ENCODE measurements at regions not wholly inside any gene's neighbourhood (a gene's known extent, or its start where the extent isn't known, plus 50 kb on each side); places are given as distances from the start of the nearest gene placed in this dataset.
"Not testable (repeated sequence)": the region's sequence is repeated elsewhere in the genome, so short reads cannot be mapped to it uniquely, and the experiment has no call there.

- Mint-ChIP-seq H3K27ac (no peak overlapping the region), H3K9me3 (no peaks in the 10 kb centered on the region), H3K4me3 (no peak overlapping the region), H3K27me3 (no peaks in the 10 kb centered on the region), H3K36me3 (ENCODE audit: low read depth) (no peaks in the 10 kb centered on the region), H3K4me1 (ENCODE audit: low read depth) (peaks cover 43% of the 10 kb centered on the region)
- DNase-seq, result no peak
These were observed 173.6 kb upstream of the MAP3K1 start for GRCh38 chr5:56641635-56642260.

- Mint-ChIP-seq H3K4me1 (ENCODE audit: low read depth) (peaks cover 44% of the 10 kb centered on the region), H3K4me3 (no peak overlapping the region), H3K27ac (no peak overlapping the region), H3K27me3 (no peaks in the 10 kb centered on the region), H3K36me3 (ENCODE audit: low read depth) (no peaks in the 10 kb centered on the region), H3K9me3 (no peaks in the 10 kb centered on the region)
- no peak for DNase-seq
These were observed 174.5 kb upstream of the MAP3K1 start for GRCh38 chr5:56640763-56641406.

- DNase-seq, result no peak
- no peak overlapping the region for H3K4me3 Mint-ChIP-seq
- H3K27ac Mint-ChIP-seq, result peak overlapping the region; percentile 63
- no peaks in the 10 kb centered on the region for H3K36me3 Mint-ChIP-seq (ENCODE audit: low read depth)
- H3K4me1 Mint-ChIP-seq (ENCODE audit: low read depth), result peaks cover 42% of the 10 kb centered on the region
- H3K27me3 Mint-ChIP-seq, result no peaks in the 10 kb centered on the region
- no peaks in the 10 kb centered on the region for H3K9me3 Mint-ChIP-seq
These were observed 175.9 kb upstream of the MAP3K1 start for GRCh38 chr5:56639476-56639875.

GRCh38 chr5:56638768-56639238 lies 176.5 kb upstream of the MAP3K1 start:
- no peak for DNase-seq
- Mint-ChIP-seq H3K4me3 (no peak overlapping the region), H3K9me3 (no peaks in the 10 kb centered on the region), H3K36me3 (ENCODE audit: low read depth) (no peaks in the 10 kb centered on the region), H3K4me1 (ENCODE audit: low read depth) (peaks cover 42% of the 10 kb centered on the region), H3K27ac (peak overlapping the region; percentile 63), H3K27me3 (no peaks in the 10 kb centered on the region)

GRCh38 chr5:56638061-56638621 lies 177.2 kb upstream of the MAP3K1 start:
- Mint-ChIP-seq H3K4me3 (no peak overlapping the region), H3K36me3 (ENCODE audit: low read depth) (no peaks in the 10 kb centered on the region), H3K9me3 (no peaks in the 10 kb centered on the region), H3K4me1 (ENCODE audit: low read depth) (peaks cover 42% of the 10 kb centered on the region), H3K27ac (peak overlapping the region; percentile 63), H3K27me3 (no peaks in the 10 kb centered on the region)
- DNase-seq, result no peak

- H3K36me3 Mint-ChIP-seq (ENCODE audit: low read depth), result no peaks in the 10 kb centered on the region
- peaks cover 42% of the 10 kb centered on the region for H3K4me1 Mint-ChIP-seq (ENCODE audit: low read depth)
- no peak overlapping the region for H3K27ac Mint-ChIP-seq
- H3K9me3 Mint-ChIP-seq, result no peaks in the 10 kb centered on the region
- H3K4me3 Mint-ChIP-seq, result no peak overlapping the region
- no peaks in the 10 kb centered on the region for H3K27me3 Mint-ChIP-seq
- DNase-seq, result no peak
These were observed 177.9 kb upstream of the MAP3K1 start for GRCh38 chr5:56637321-56637920.

- H3K9me3 Mint-ChIP-seq, result peaks cover 4% of the 10 kb centered on the region
- no peak overlapping the region for H3K27ac Mint-ChIP-seq
These were observed 181.4 kb upstream of the MAP3K1 start for GRCh38 chr5:56633950-56634349.

GRCh38 chr5:56632939-56633338 lies 182.4 kb upstream of the MAP3K1 start:
- peaks cover 14% of the 10 kb centered on the region for H3K4me1 Mint-ChIP-seq (ENCODE audit: low read depth)
- H3K4me3 Mint-ChIP-seq, result no peak overlapping the region
- H3K27ac Mint-ChIP-seq, result no peak overlapping the region
- no peaks in the 10 kb centered on the region for H3K36me3 Mint-ChIP-seq (ENCODE audit: low read depth)
- peaks cover 10% of the 10 kb centered on the region for H3K9me3 Mint-ChIP-seq
- no peaks in the 10 kb centered on the region for H3K27me3 Mint-ChIP-seq
- no peak for DNase-seq

More at GRCh38 chr5:56633950-56634349, 181.4 kb upstream of the MAP3K1 start:
- no peaks in the 10 kb centered on the region for H3K36me3 Mint-ChIP-seq (ENCODE audit: low read depth)
- no peaks in the 10 kb centered on the region for H3K27me3 Mint-ChIP-seq
- DNase-seq, result no peak
- peaks cover 24% of the 10 kb centered on the region for H3K4me1 Mint-ChIP-seq (ENCODE audit: low read depth)
- H3K4me3 Mint-ChIP-seq, result no peak overlapping the region

GRCh38 chr5:56632199-56632598 lies 183.2 kb upstream of the MAP3K1 start:
- Mint-ChIP-seq H3K4me1 (ENCODE audit: low read depth) (peaks cover 7% of the 10 kb centered on the region), H3K9me3 (peaks cover 12% of the 10 kb centered on the region), H3K4me3 (no peak overlapping the region), H3K36me3 (ENCODE audit: low read depth) (no peaks in the 10 kb centered on the region), H3K27me3 (no peaks in the 10 kb centered on the region), H3K27ac (no peak overlapping the region)
- no peak for DNase-seq

- Mint-ChIP-seq H3K36me3 (ENCODE audit: low read depth) (no peaks in the 10 kb centered on the region), H3K27ac (no peak overlapping the region)
These were observed 183.6 kb upstream of the MAP3K1 start for GRCh38 chr5:56631719-56632118.

GRCh38 chr5:56628616-56629015 lies 186.7 kb upstream of the MAP3K1 start:
- H3K27me3 Mint-ChIP-seq; H3K27ac Mint-ChIP-seq; H3K36me3 Mint-ChIP-seq (ENCODE audit: low read depth); DNase-seq; H3K4me1 Mint-ChIP-seq (ENCODE audit: low read depth); H3K4me3 Mint-ChIP-seq: not testable (repeated sequence)
- H3K9me3 Mint-ChIP-seq, result peaks cover 12% of the 10 kb centered on the region

More at GRCh38 chr5:56631719-56632118, 183.6 kb upstream of the MAP3K1 start:
- Mint-ChIP-seq H3K4me1 (ENCODE audit: low read depth) (peaks cover 5% of the 10 kb centered on the region), H3K9me3 (peaks cover 12% of the 10 kb centered on the region), H3K4me3 (no peak overlapping the region), H3K27me3 (no peaks in the 10 kb centered on the region)
- DNase-seq, result no peak

GRCh38 chr5:56625541-56625940 lies 189.8 kb upstream of the MAP3K1 start:
- no peaks in the 10 kb centered on the region for H3K36me3 Mint-ChIP-seq (ENCODE audit: low read depth)
- peaks cover 22% of the 10 kb centered on the region for H3K9me3 Mint-ChIP-seq
- H3K27me3 Mint-ChIP-seq, result no peaks in the 10 kb centered on the region
- no peak for DNase-seq
- no peak overlapping the region for H3K4me3 Mint-ChIP-seq
- peaks cover 1% of the 10 kb centered on the region for H3K4me1 Mint-ChIP-seq (ENCODE audit: low read depth)
- H3K27ac Mint-ChIP-seq, result no peak overlapping the region

GRCh38 chr5:56624751-56625150 lies 190.6 kb upstream of the MAP3K1 start:
- H3K9me3 Mint-ChIP-seq, result peaks cover 18% of the 10 kb centered on the region

GRCh38 chr5:56622141-56622540 lies 193.2 kb upstream of the MAP3K1 start:
- H3K36me3 Mint-ChIP-seq (ENCODE audit: low read depth), result peaks cover 2% of the 10 kb centered on the region
- DNase-seq, result no peak
- H3K27me3 Mint-ChIP-seq, result no peaks in the 10 kb centered on the region
- H3K4me1 Mint-ChIP-seq (ENCODE audit: low read depth), result peaks cover 1% of the 10 kb centered on the region
- H3K27ac Mint-ChIP-seq, result no peak overlapping the region
- peaks cover 19% of the 10 kb centered on the region for H3K9me3 Mint-ChIP-seq
- H3K4me3 Mint-ChIP-seq, result no peak overlapping the region

More at GRCh38 chr5:56624751-56625150, 190.6 kb upstream of the MAP3K1 start:
- H3K4me1 Mint-ChIP-seq (ENCODE audit: low read depth), result peaks cover 1% of the 10 kb centered on the region
- DNase-seq, result no peak
- no peak overlapping the region for H3K27ac Mint-ChIP-seq
- no peaks in the 10 kb centered on the region for H3K27me3 Mint-ChIP-seq
- H3K4me3 Mint-ChIP-seq, result no peak overlapping the region
- no peaks in the 10 kb centered on the region for H3K36me3 Mint-ChIP-seq (ENCODE audit: low read depth)
